WERI-Rb-1 (cell line): ENCODE measurements at regions not wholly inside any gene's neighbourhood (a gene's known extent, or its start where the extent isn't known, plus 50 kb on each side); places are given as distances from the start of the nearest gene placed in this dataset.
"Not testable (repeated sequence)": the region's sequence is repeated elsewhere in the genome, so short reads cannot be mapped to it uniquely, and the experiment has no call there.

Source experiments
- DNase-seq: peaks from one replicate; pipeline ENCODE4 v3.0.0-alpha.2; 2020
- H3K27ac ChIP-seq: fragments of 250-450 bp; sonication (Bioruptor Pico); 2 replicates; pipeline ENCODE4 v1.5.1; 2020; ENCODE audit warnings: mild to moderate bottlenecking, moderate library complexity
- H3K27me3 ChIP-seq: fragments of 250-450 bp; sonication (Bioruptor Pico); 2 replicates; pipeline ENCODE4 v1.5.1; 2021; ENCODE audit warnings: mild to moderate bottlenecking, low read depth, moderate library complexity; ENCODE audit not compliant: insufficient read depth, severe bottlenecking
- H3K36me3 ChIP-seq: fragments of 250-450 bp; sonication (Bioruptor Pico); 2 replicates; pipeline ENCODE4 v1.5.1; 2020; ENCODE audit warnings: mild to moderate bottlenecking, moderate library complexity
- H3K4me3 ChIP-seq: 2 replicates; pipeline ENCODE4 v1.5.1; 2011; ENCODE audit warnings: low read depth, mild to moderate bottlenecking, control low read depth, low read length
- H3K9me3 ChIP-seq: fragments of 250-450 bp; sonication (Bioruptor Pico); 2 replicates; pipeline ENCODE4 v1.5.1; 2021; ENCODE audit warnings: mild to moderate bottlenecking, moderate library complexity; ENCODE audit not compliant: severe bottlenecking
- TF ChIP-seq, protein P1 (sequence below): IDR thresholded peaks from 2 replicates; pipeline ENCODE4 v1.5.1; 2011; ENCODE audit warnings: low read depth, mild to moderate bottlenecking, control low read depth, inconsistent platforms, low read length

DNA sequence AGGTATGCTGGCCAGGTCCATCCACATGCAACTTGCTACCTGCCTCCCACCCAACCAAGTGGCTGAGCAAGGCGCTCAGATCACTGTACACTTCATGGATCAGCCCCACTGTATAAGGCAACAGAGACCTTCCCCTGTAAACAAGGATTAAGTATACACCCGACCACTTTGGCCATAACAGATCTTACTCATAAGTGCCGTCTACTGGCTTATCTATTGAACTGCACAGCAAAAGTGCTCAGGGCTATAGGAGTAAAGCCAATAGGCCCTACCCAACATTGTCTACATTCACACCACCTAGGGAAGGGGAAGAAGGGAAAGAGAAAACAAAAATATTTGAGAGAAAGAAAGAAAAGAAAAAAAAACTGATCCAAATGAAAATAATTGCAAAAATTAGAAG is 663.9 kb upstream of the LRRTM1 start:
- no peak for DNase-seq
- Histone ChIP-seq H3K36me3 (no peaks in the 10 kb centered on the region), H3K27me3 (no peaks in the 10 kb centered on the region), H3K27ac (no peak overlapping the region), H3K9me3 (peaks cover 3% of the 10 kb centered on the region), H3K4me3 (no peak overlapping the region)
- TF ChIP-seq, protein P1, sequence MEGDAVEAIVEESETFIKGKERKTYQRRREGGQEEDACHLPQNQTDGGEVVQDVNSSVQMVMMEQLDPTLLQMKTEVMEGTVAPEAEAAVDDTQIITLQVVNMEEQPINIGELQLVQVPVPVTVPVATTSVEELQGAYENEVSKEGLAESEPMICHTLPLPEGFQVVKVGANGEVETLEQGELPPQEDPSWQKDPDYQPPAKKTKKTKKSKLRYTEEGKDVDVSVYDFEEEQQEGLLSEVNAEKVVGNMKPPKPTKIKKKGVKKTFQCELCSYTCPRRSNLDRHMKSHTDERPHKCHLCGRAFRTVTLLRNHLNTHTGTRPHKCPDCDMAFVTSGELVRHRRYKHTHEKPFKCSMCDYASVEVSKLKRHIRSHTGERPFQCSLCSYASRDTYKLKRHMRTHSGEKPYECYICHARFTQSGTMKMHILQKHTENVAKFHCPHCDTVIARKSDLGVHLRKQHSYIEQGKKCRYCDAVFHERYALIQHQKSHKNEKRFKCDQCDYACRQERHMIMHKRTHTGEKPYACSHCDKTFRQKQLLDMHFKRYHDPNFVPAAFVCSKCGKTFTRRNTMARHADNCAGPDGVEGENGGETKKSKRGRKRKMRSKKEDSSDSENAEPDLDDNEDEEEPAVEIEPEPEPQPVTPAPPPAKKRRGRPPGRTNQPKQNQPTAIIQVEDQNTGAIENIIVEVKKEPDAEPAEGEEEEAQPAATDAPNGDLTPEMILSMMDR, result peak; percentile 28; the same call in 1 of the 2 replicates

DNA sequence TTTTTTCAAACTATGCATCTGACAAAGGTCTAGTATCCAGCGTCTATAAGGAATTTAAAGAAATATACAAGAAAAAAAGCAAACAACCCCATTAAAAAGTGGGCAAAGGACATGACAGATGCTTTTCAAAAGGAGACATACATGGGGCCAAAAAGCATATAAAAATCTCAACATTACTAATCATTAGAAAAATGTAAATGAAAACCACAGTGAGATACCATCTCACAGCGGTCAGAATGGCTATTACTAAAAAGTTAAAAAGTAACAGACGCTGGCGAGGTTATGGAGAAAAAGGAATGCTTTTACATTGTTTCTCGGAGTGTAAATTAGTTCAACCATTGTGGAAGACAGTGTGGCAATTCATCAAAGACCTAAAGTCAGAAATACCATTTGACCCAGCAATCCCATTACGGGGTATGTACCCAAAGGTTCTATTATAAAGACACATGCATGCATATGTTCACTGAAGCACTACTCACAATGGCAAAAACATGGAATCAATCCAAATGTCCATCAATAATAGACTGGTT is 643.1 kb upstream of the LRRTM1 start:
- Histone ChIP-seq H3K36me3 (no peaks in the 10 kb centered on the region), H3K9me3 (no peaks in the 10 kb centered on the region)
- TF ChIP-seq, protein P1, result no peak

DNA sequence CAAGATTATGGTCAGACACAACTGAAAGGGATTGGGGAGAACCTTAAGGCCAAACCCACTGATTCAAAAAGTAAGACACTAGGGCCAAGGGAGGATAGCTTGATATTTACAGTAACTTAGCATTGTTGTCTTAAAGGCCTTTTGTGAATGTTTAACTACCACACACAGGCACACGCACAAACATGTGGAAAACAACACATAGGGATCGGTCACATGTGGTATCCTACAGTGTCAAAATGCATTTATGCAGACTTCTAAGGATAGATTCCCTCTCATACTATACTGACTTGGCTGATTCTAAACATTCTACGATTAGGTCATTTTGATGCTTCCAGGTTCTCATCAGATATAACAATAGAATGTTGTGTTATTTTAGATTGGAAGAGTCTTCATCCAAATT is 638.9 kb upstream of the LRRTM1 start:
- Histone ChIP-seq H3K4me3 (no peak overlapping the region), H3K27me3 (no peaks in the 10 kb centered on the region), H3K36me3 (no peaks in the 10 kb centered on the region), H3K9me3 (no peaks in the 10 kb centered on the region), H3K27ac (no peak overlapping the region)
- DNase-seq, result no peak
- TF ChIP-seq, protein P1, result no peak

More for the DNA sequence above, 643.1 kb upstream of the LRRTM1 start:
- Histone ChIP-seq H3K27ac (no peak overlapping the region), H3K4me3 (no peak overlapping the region), H3K27me3 (no peaks in the 10 kb centered on the region)
- no peak for DNase-seq

DNA sequence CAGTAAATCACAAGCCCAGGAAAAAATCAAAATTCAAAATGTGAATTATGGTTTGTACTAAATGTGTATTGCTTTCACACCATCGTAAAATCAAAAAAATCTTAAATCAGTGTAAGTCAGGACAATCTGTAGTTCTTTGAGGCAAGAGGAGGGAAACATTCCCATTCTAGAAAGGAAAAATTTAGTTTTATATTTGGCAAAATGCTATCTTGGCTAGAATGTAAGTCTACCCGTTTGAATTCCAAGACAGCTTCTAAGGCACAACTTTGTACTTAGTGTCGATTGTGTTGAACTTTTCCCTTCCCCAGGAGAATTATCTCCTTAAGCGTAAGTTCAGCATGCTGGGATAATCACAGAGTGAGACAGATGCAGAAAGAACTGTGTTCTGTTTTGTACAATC is 638.2 kb upstream of the LRRTM1 start:
- no peaks in the 10 kb centered on the region for H3K36me3 ChIP-seq

DNA sequence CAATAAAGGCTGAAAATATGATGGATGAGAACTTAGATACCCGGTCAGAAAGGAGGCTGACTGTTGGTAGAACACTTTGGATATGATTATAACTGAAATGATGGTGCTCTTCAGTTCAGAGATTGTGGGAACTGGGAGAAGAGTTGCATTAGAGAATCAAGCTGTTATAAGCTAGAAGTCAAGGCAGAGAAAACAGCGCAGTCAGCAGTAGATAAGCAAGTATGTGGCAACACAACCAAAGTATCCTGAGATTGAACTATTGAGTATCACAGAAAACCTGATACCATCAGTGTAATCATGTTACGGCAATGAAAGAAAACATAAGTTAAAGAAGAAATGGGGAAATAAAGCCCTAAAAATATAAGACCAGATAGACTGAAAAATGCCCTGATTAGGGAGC is 633.9 kb upstream of the LRRTM1 start:
- no peak overlapping the region for H3K27ac ChIP-seq
- TF ChIP-seq, protein P1, result no peak
- no peak for DNase-seq
- H3K4me3 ChIP-seq, result no peak overlapping the region
- H3K9me3 ChIP-seq, result no peaks in the 10 kb centered on the region
- no peaks in the 10 kb centered on the region for H3K27me3 ChIP-seq
- H3K36me3 ChIP-seq, result no peaks in the 10 kb centered on the region

More for the DNA sequence above, 638.2 kb upstream of the LRRTM1 start:
- Histone ChIP-seq H3K4me3 (no peak overlapping the region), H3K27ac (no peak overlapping the region), H3K9me3 (no peaks in the 10 kb centered on the region), H3K27me3 (no peaks in the 10 kb centered on the region)
- DNase-seq, result no peak
- TF ChIP-seq, protein P1, result no peak

DNA sequence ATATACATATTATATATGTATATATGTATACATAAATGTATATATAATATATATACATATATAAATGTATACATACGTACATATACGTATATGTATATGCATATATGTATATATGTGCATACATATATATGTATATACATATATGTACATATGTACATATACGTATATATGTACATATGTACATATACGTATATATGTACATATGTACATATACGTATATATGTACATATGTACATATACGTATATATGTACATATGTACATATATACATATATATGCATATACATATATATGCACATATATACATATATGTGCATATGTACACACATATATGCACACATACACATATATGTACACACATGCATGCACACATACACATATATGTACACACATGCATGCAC is 627.3 kb upstream of the LRRTM1 start:
- H3K27me3 ChIP-seq, DNase-seq, H3K9me3 ChIP-seq, H3K4me3 ChIP-seq, H3K27ac ChIP-seq, H3K36me3 ChIP-seq: not testable (repeated sequence)
